ENCODE measurements at regions not wholly inside any gene's neighbourhood (a gene's known extent, or its start where the extent isn't known, plus 50 kb on each side); places are given as distances from the start of the nearest gene placed in this dataset.

DNA sequence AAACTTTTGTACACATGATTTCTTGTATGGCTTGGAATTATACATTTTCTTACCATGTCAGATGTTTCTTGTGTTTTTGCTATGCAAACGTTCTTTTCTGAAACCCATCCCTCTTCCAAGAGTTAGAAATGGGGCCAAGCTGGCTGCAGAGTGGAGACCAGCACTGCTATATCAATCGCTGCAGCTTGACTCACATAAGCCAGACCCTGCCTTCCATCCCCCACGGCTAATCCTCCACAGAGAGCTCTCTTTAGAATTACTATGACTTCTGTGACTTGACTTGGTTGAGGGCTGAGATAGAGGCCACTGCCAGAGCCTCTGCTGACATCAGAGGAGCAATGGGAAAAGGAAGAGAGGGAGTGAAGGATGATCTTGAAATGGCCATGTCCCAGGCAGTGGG is 147.9 kb downstream of the DACT1 start:
- no peak for DNase-seq

DNA sequence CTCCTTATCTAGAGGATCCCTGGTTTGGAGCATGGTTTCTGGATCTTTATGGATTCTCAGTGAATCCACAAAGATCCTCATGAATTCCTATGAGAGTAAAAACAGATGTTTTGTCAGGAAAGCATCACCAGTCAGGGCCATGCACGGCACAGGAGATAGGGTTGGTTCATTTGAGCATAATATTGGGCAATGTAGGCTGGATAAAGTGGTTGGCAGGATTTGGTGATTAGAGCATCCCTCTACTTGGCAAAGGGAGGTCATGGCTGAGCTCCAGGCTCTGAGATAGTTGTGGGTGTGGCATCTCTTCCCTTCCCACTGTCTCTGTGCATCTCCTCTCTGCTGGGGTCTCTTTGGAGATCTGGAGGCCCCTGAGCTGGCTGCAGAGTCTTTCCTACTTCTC is 149.8 kb downstream of the DACT1 start:
- no peak for DNase-seq

DNA sequence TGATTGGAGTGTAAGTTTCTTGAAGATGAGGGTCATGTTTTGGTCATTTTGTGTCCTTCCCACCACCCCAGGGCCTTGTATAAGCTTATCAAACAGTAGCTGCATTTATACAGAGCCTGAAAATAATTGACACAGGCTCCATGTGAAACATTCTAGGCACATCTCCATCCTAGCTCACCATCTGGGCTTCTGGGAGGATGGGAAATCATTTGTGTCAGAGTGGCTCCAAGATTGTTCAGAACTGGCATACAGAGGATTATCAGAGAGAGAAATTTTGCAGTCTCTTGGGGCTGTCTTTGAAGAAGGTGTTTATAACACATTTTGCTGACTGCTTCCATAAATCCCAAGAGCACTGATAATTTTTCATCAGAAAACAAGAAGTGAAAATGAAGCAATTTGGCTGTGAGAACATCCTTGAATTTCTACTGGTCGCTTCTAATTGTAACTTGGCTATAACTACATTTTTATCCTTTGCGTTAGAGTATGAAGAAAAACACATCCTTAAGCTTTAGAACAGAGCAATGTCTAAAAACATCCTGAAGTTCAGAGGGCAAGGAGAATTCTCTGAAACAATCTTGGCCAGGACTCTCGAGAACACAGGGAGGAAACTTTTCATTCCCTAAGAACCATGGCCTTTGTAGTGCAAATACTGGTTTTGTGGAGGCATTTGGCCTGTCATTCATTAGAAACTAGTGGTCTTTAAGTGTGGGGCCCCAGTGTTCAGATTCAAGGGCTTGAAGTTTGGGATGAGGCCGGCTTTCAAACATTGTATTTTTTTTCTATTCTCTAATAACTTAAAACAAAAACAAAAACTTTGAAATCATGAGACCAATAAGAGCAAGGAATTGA is 151.1 kb downstream of the DACT1 start:
- no peak for DNase-seq

DNA sequence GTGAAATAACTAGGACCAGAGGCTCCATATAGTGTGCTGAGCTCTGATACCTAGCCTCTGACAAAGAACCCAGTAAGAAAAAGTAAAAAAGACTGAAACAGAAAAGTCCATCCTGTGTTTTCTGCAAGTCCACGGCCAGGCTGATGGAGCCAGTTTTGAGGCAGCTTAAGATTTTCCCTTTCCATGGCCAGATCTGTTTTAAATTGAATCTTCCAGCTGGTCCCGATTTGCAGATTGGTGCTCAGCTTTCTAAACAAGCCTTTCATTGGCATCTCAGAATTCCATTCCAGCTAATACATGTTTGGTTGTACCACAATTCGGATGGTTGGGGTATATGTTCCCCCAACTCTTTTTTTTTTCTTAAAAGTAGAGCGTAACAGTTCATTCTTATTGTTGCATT is 152.0 kb downstream of the DACT1 start:
- DNase-seq = no peak

DNA sequence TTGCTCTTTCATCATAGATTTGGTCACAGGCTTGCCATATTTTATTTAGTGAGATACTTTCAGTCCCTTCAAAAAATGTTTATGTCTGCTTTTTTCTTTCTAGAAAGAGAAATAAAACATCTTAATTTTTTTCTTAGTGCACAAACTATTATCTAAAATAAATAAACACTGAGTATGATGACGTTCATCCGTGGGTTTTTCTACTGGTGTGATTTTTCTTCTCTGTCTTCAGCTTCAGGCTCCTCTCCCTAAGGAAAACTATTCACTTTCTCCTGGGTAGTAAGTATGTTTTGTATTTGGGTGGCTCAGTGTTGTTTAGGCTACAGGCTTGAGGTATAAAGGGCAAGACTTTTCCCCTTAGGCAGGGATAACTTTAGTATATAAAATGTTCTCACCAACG is 154.7 kb downstream of the DACT1 start:
- DNase-seq = no peak

DNA sequence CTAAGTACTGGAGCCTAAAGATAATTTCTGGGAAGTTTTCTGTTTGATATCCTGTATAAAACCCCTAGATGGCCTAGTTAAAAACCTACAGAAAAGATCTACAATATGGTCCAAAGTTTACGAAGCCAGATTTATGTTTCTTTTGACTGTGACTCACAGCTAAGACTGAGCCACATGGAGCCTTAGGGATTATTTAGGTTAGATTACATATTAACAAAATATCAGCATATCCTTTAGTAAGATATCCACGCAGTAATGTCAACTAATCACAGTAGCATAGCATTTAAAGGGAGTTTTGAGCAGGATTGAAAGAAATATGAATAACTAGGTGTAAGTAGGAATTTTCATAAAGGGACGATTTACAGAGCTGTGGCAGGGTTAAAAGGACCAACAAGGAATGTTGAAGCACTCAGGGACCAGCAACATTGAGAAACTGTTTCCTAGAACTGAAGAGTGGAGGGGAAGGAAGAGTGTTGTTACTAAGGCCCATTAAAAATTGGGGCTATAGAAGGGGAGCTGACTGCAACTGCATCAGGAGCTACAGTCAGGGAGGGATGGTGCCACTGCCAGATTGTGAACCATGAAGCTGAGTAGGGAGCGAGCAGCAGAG is 155.5 kb downstream of the DACT1 start:
- DNase-seq = no peak

DNA sequence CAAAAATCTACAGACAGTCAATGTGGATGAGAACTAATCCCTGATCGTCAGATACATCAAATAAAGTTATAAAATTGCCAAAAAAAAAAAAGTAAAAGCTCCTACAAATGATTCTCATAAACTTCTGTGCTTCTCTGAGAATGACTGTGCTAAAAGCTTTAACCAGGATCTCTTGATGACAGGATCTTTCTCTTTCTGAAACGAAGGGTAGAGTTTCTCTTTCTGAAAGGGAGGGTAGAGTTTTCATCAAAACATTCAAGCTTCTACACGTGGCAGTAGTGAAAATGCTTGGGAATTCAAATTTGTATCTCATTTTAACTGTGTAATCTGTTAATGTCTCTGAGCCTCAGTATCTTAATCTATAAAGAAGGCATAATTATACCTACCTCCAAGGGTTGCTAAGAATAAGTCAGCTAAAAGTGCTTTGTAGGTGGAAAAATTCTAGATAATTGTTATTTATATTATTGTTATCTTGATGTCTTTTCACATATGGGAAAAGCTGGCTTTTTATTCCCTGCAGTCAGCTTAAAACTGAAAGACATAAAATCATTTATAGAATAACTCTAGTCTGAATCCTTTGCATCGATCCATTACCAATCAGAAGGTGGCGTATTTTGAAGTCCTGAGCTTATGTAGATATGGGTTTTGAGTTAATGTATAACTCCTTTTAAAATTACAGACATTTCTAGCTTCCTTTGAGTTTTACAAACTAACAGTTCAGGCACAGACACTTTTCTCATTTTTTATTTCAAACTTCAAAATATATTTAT is 157.4 kb downstream of the DACT1 start:
- DNase-seq = no peak

DNA sequence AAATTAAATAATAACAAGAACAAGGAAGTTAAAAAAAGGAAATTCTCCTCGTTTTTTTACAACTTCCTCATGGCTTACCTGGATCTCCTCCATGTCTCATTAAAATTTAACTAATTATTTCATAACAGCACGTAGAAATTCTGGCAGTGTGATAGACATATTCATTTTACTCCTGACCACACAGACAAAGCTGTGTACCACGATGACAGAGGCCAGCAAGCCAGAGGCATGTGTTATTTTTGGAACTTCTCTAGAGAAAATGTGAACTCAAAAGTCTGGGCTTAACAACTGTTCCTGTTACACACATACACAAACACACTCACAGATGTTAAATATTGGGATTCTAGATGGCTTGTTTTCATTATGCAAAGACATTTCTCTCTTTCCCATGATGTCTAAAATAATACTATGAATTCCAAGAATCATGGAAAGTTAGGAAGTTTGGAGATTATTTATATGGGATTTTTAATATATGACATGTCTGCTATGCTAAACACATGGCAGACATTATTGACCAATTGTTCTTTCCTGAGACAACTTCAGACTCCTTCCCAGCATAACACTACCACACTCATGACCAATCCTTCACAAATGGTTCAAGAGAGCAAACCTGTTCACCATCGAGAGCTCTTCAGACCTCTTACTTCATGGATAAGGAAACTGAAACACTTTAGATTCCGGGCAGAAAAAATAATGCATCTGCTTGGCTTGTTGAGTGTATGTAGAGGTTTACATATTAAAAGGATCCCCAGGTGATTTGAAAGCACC is 158.7 kb downstream of the DACT1 start:
- DNase-seq = no peak

DNA sequence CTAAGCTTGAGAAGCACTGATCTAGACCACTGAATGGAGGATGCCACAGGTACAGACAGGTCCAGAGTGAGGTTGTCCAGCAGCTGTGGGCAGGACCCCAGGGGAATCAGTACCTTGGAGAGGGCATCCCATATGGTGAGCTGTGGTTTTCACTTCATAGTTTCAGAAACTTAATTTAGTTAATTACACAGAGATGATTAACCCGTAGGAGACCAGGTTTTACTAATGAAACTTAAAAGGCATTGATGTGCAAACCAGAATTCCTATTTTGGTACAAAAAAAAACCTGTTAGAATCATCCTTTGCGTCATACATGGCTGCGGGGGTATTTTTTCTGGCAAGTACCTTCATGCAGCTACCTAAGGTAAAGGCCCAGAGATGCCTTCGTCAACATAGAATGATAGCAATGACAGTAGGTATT is 159.3 kb downstream of the DACT1 start:
- DNase-seq = no peak

DNA sequence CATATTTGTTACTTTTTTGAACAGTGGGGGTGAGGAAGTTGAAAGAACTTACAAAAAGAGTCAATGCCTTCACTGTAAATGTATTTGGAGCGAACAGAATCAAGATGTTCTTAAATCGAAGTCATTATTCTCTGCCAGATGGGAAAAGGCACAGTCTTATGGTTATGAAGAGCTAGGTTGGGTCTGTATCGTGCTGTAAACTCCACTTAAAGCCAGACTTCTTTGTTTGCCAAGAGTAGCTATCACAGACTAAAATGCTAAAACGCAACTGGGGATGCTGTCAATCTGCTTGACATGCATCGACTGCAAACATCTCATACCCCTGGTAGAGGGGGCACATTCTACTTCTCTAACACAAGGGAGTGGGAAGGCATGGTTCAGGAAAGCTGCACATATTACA is 160.4 kb downstream of the DACT1 start:
- no peak for DNase-seq

DNA sequence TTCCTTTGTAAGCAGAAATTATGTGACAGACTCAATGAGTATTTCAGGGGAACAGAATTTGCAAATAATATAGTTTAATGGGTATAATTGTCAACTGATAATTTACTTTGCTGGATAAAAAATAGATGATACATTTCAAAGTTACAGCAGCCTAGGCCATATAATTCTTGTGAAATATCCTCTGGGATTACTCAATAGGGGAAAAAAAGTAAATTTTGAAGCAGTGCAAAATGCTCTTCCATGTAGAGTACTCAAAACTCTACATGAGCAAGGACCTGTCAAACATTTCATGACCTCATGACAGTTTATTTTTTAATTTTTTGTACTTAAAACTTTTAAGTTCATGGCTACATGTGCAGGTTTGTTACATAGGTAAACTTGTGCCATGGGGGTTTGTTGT is 163.3 kb downstream of the DACT1 start:
- DNase-seq = peak; percentile 1 to 2

DNA sequence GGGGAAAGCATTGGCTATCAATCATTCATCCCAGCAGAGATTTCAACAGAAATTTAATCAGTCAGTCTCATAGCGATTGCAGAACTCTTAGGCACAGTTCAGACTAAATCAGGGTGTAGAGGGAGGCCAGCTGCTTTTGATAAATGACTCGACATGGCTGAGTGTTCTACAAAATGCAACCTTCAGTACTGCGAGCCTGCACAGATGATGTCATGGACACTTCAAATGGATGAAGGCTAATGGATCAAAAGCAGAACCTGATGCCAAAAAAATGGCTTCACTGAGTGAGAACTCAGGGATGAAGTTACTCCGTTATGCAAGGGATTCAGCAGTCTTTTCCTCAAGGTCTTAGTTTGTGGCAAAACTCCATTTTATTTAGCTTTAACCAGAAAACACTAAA is 167.3 kb downstream of the DACT1 start:
- no peak for DNase-seq

DNA sequence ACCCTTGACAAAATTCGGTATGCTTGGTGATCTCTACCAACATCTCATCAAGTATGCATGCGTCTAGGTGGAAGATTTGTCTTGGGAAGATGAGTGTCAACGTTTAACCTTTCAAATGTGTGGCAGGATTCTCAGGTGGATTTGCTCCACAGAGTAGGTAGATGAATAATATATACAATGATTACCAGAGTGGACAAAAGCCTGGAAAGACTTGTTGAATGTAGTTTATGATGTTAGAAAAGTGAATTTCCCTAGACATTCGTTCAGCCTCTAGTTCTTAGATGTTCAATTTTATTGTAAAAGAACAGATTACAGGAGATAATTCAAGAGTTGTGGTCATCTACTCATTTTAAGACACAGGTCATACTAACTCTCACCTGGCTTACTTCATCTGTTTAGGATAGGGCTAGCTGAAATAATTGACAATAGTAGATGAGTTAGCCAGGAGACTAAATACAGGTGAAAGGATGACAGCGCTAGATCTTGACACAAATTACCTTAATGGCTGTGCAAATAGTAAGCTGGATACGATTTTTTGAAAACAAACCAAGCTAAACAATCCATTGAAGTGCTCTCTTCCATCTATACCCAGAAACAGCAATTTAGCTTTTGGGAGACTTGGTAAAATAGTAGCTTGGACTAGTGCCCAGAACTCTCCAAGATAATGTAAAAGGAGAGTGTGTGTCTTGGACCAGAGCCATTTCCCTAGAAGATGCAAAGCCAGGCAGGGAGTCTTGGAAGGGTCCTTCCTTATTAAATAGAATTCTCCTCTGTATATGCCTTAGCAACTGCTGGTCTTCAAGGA is 168.0 kb downstream of the DACT1 start:
- DNase-seq = no peak

DNA sequence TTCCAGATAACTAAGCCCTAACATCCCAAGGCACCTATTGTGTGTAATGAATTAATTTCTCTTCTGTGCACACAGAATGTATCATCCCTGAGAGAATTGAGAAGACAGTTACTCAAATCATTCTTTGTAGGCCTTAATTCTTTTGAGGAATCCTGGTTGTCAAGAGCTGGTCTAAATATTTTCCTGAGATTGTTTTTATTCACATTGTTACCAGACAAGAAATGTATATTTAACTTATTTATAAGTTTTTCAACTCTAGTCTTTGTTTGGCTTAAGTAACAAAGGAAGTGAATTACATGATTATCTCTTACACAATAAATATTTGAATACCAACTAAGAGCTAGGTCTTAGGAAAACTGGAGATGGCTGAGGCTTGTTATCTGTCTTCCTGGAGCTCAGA is 169.4 kb downstream of the DACT1 start:
- no peak for DNase-seq

DNA sequence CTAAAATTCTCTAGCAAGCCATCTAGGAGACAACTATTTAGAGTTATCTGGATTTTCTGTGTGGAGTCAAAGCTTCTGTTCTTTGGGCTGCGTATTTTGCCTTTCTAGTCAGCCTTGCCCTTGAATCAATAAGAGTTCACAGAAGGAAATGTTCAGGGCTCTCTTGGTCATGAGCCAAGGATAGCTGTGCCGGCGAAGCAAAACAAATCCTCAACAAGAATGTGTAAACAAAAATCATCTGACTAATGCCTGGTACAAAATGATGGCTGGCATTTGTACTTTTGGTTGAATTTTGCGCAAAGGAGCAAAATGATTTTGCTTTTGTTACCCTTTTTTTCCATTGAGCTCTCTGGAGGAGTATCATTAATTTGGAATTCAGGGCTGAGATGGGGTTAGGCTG is 171.1 kb downstream of the DACT1 start:
- DNase-seq = no peak

DNA sequence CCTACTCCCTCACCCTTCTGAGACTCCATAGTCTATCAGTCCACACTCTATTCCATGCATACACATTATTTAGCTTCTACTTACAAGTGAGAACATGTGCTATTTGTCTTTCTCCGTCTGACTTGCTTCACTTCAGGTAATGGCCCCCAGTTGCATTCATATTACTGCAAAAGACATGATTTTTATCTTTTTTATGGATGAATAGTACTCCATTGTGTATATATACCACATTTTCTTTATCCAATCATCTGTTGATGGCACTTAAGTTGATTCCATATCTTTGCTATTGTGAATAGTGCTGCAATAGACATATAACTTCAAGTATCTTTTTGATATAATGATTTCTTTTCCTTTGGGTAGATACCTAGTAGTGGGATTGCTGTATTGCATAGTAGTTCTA is 171.8 kb downstream of the DACT1 start:
- DNase-seq = no peak

DNA sequence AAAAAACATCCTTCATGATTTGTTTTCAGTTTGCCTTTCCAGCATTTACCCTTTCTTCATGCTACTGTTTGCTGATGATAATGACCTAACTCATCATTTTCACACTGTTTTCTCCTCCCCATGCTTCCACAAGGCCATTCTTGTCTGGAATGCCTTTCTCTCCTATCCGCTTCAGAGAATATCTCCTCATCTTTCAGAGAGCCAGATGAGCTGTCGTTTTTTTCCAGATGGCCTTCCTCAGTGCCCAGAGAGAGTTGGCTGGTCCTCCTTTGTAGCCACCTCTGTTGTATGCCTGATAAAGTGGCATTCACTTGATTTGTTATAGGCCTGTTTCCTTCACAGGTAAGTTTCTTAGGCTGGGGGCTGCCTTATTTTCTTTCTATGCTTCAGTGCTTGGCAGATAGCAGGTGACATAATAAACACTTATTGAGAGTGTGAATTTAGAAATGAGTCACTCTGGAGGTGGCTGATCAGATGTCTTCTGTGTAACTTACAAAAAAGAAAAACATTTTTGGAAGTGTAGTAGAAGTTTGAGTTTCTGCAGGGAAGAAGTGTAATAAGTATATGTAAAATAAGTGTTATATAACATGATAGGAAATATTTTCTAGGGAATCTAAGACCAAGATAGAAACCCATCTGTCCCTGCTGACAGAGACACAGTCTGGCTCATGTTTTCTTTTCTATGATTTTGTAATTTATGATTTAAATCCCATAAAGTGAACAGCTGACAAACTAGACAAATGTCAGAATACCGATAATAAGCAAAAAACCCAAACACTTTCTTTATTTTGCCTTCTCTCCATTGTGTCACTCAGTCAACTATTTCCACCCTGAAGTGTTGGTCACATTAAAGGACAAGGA is 174.5 kb downstream of the DACT1 start:
- no peak for DNase-seq

DNA sequence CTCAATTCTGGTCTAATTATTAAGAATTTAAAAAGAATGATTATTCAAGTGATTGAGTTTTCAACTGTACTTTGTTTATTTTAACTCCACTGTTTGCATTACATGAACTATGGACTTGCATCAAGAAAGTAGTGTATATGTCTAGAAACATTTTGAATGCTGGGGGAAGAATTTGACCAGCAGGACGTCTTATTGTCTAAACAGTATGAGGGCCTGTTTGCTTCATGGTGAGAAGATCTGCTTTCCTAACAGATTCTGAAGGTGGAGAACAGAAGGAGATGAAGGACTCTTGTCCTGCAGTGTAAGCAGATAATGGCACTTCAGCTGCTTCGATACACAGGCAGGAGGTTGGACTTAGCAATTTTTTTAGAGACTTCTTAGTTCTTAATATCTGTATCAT is 176.0 kb downstream of the DACT1 start:
- no peak for DNase-seq

DNA sequence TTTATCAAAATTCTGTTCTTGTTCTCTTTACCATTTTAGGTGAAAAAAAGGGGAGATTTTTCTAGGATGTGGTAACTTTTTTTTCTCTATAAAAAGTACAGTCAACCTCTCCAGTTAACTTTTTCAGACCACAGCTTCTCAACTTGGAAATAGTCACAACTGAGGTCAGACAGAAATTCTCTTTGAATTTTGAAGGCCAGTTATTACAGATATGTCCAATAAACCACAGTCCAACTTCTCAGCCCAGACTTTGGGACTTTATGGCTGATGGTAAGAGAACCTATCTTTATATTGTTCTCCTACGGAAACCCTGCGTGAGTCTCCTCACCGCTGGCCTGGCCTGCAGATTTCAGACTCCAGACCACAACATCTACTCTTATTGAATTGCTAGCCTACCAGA is 176.7 kb downstream of the DACT1 start:
- no peak for DNase-seq

DNA sequence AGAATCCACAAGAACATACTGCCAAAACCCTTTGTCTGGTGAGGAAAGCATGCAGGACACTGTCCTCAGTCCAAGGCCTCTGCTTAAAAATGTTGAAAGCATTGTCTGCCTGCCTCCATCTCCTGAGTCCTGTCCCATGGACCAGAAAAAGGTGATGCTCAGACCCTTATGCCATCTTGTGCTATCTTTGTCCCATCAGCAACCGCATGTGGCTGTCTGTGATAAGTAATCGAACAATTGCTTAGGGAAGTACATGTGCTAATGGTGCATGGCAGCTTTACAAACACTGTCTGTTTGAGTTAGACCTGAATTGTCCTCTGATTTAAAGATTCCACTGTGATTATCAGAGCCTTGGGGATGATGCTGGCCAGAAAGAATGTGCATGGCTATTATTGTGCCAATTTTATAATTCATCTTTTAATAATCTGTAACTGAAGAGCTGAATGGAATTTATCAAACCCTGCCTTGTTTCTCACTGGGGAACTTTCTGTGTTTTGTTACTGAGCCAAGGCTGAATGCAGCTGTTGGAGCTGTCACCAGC is 177.5 kb downstream of the DACT1 start:
- no peak for DNase-seq

DNA sequence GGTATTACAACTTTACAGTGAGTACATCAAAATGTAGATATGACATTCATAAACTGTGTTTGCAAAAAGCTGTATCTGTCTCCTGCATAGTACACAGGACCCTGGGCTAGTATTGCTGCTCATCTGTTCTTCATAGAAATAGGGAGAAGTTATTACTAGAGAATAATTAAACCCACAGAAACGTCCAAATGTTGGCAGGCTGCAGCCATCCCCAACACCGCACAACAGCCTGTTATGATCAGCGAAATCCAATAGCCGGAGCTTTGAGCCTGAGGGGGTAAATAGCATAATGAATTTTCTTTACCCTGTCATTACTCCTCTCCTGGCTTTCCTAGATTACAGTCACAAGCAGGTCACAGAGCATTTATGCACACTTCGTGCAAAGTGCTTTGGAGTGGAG is 178.0 kb downstream of the DACT1 start:
- no peak for DNase-seq

Measured in AML-193 (cell line).